NB4 (cell line): ENCODE measurements at regions not wholly inside any gene's neighbourhood (a gene's known extent, or its start where the extent isn't known, plus 50 kb on each side); places are given as distances from the start of the nearest gene placed in this dataset.
"Not testable (repeated sequence)": the region's sequence is repeated elsewhere in the genome, so short reads cannot be mapped to it uniquely, and the experiment has no call there.

Experiments
- DNase-seq: peaks from one replicate; pipeline ENCODE4 v3.0.0; 2010; ENCODE audit warnings: low read depth
- H3K4me3 ChIP-seq: one replicate; pipeline ENCODE4 v1.5.1; 2011; ENCODE audit warnings: mild to moderate bottlenecking, low read depth, low read length, moderate library complexity
- MYC ChIP-seq: IDR thresholded peaks from 2 replicates; pipeline ENCODE4 v1.6.1; 2011; ENCODE audit warnings: low read depth, low read length
- POLR2A ChIP-seq: IDR thresholded peaks from 2 replicates; pipeline ENCODE4 v1.6.1; 2011; ENCODE audit warnings: mild to moderate bottlenecking; ENCODE audit not compliant: insufficient read length; ENCODE audit errors: extremely low read depth
- TF ChIP-seq, protein P1 (sequence below): IDR thresholded peaks from 2 replicates; pipeline ENCODE4 v1.6.1; 2011; ENCODE audit warnings: low read depth, low read length
- TF ChIP-seq, protein P2 (sequence below): IDR thresholded peaks from one replicate; pipeline ENCODE4 v1.5.1; 2012; ENCODE audit warnings: low read depth, low read length

DNA sequence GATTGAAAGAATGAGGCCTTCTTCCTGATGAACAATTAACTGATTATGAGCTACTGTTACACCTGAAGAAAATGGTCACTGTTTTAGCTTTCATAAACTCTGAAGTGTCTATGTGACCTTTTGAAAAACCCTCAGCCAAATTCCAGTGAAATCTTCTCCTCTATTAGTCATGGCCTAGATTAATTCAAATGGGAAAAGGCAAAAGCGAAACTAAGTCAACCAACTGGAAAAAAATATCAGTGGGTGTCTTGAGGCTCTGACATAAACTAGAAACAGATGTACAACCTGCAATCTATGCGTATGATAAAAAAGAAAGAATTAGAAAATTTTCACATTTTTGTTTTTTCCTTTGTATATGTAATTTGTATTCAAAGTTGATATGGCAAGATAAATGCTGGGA lies 169.4 kb upstream of the BANK1 start:
- DNase-seq = no peak
- TF ChIP-seq, protein P1, sequence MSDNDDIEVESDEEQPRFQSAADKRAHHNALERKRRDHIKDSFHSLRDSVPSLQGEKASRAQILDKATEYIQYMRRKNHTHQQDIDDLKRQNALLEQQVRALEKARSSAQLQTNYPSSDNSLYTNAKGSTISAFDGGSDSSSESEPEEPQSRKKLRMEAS = no peak
- TF ChIP-seq POLR2A (no peak), MYC (no peak)
- TF ChIP-seq, protein P2, sequence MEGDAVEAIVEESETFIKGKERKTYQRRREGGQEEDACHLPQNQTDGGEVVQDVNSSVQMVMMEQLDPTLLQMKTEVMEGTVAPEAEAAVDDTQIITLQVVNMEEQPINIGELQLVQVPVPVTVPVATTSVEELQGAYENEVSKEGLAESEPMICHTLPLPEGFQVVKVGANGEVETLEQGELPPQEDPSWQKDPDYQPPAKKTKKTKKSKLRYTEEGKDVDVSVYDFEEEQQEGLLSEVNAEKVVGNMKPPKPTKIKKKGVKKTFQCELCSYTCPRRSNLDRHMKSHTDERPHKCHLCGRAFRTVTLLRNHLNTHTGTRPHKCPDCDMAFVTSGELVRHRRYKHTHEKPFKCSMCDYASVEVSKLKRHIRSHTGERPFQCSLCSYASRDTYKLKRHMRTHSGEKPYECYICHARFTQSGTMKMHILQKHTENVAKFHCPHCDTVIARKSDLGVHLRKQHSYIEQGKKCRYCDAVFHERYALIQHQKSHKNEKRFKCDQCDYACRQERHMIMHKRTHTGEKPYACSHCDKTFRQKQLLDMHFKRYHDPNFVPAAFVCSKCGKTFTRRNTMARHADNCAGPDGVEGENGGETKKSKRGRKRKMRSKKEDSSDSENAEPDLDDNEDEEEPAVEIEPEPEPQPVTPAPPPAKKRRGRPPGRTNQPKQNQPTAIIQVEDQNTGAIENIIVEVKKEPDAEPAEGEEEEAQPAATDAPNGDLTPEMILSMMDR = no peak
- no peak overlapping the region for H3K4me3 ChIP-seq

DNA sequence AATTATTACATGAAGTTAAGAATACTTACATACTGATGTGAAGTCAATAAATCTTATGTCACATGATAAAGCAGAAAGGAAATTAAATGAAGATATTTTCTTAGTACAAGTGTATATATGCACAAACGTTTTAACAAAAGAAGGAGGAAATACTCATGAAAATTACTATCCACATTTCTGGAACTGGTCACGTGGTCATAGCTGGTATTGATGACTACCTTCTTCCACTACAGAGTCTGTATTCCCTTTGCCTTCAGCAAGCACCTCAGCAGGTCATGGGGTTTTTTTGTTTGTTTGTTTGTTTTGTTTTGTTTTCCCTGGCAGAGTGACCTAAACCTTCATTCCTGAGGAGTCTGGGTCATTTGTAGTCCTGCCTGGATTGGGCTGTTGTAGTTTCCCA lies 174.9 kb upstream of the BANK1 start:
- H3K4me3 ChIP-seq = no peak overlapping the region
- DNase-seq = no peak
- TF ChIP-seq, protein P1 = no peak
- TF ChIP-seq MYC = no peak
- TF ChIP-seq POLR2A = no peak
- TF ChIP-seq, protein P2 = no peak

DNA sequence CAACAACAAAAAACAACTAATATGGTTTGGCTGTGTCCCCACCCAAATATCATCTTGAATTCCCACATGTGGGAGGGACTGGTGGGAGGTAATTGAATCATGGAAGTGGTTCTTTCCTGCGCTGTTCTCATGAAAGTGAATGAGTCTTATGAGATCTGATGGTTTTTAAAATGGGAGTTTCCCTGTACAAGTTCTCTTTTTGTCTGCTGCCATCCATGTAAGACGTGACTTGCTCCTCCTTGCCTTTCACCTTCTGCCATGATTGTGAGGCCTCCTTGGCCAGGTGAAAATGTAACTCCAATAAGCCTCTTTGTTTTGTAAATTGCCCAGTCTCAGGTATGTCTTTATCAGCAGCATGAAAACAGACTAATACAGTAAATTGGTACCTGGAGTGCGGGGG lies 183.5 kb upstream of the BANK1 start:
- not testable (repeated sequence) for H3K4me3 ChIP-seq, DNase-seq

DNA sequence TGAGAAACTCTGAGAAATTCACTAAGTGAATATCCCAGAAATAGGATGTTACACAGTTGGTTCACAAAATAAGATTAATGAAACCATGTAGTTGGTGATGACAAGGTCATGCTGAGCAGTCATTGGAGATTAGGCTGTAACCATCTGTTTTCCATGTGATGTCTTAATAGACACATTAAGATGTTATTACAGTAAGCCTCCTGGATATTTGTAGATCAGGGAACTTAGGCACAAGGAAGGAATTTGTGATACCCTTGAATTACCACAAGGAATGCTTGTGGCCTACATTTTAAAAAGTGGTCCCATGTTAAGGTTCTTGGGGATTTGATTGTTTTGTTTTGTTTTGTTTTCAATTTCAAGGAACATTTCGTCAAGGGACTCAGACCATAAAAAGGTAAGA lies 185.6 kb upstream of the BANK1 start:
- TF ChIP-seq MYC (no peak), POLR2A (no peak)
- TF ChIP-seq, protein P1 = no peak
- TF ChIP-seq, protein P2 = no peak
- DNase-seq = no peak
- no peak overlapping the region for H3K4me3 ChIP-seq

DNA sequence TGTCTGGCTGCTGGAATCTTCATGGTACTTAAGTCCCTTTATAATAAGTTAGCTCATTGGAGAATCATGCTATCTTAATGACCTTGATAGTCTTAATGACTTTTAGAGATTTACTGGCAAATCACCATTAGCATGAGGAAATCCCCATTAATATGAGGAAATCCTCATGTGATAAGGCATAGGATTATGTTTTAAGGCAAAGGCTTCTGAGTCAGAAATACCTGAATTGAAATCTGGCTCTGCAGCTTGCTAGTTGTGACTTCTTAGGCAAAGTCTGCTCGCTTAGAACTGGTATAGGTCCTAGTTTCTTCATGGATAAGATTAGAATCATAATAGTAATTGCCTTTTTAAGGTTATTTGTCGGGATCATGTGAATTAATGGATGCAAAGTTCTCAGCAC lies 190.2 kb upstream of the BANK1 start:
- DNase-seq = no peak
- TF ChIP-seq MYC (no peak), POLR2A (no peak)
- TF ChIP-seq, protein P2 = no peak
- TF ChIP-seq, protein P1 = no peak
- no peak overlapping the region for H3K4me3 ChIP-seq

DNA sequence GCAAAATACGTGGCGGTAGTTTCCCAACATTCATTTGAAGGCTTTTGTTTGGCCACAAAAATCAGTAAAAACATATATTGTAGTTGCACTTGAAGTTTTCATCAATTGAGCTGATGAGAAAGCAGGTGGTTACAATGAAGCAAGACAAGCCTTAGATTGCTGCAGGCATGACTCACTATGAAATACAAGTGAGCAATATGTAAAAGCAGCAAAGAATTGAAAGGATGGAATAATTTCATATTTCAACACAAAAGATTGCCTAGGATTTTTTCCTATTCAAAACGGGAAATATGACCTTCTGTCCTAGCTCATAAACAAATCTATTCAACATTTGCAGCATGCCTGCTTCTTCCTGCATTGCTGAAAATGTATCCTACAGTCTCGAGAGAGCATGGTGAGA lies 190.9 kb upstream of the BANK1 start:
- no peak for TF ChIP-seq POLR2A
- TF ChIP-seq, protein P2 = no peak
- TF ChIP-seq MYC = no peak
- no peak overlapping the region for H3K4me3 ChIP-seq
- peak; percentile 5 for DNase-seq
